IMR-90 (cell line): ENCODE measurements at regions not wholly inside any gene's neighbourhood (a gene's known extent, or its start where the extent isn't known, plus 50 kb on each side); places are given as distances from the start of the nearest gene placed in this dataset.

ENCODE experiments used
- ATAC-seq: fragments of 200-7000 bp; cut with Tn5 transposase; 2 replicates; pipeline ENCODE4 v1.9.1; 2020; ENCODE audit warnings: low read depth, mild to moderate bottlenecking, moderate library complexity
- BruUV-seq: library from RNA; stranded (reverse); fragments of 400-500 nt; replicated peaks from 2 replicates; lab custom pipeline; 2021; lab: Mats Ljungman, UMichigan
- CTCF ChIA-PET: fragments of 300-600 bp; formaldehyde crosslinking; extraction: SDS; loops from one replicate; lab custom pipeline; 2021; ENCODE audit warnings: antibody characterized with exemption; lab: Yijun Ruan, JAX
- POLR2A ChIA-PET: fragments of 300-600 bp; sonication (Branson Sonifier 250); formaldehyde crosslinking; loops from one replicate; lab custom pipeline; 2022; ENCODE audit warnings: antibody characterized with exemption; ENCODE audit not compliant: unreplicated experiment; lab: Charles Lee
- DNase-seq: peaks from one replicate; pipeline ENCODE4 v3.0.0; 2013
- H2AFZ ChIP-seq: replicated peaks from 2 replicates; pipeline ENCODE3; 2013; ENCODE audit warnings: low read length, mild to moderate bottlenecking; ENCODE audit not compliant: poor library complexity
- H2AK5ac ChIP-seq: 2 replicates; pipeline ENCODE4 v1.6.1; 2013; ENCODE audit warnings: low read depth, low read length, inconsistent platforms
- H2AK9ac ChIP-seq: replicated peaks from 2 replicates; pipeline ENCODE3; 2013; ENCODE audit warnings: mild to moderate bottlenecking, low read depth, low read length, moderate library complexity; ENCODE audit not compliant: poor library complexity
- H2BK120ac ChIP-seq: 2 replicates; pipeline ENCODE4 v1.6.1; 2013; ENCODE audit warnings: low read depth, low read length, inconsistent platforms
- H2BK15ac ChIP-seq: 3 replicates; pipeline ENCODE4 v1.6.1; 2013; ENCODE audit warnings: low read depth, low read length, inconsistent platforms
- H2BK20ac ChIP-seq: 2 replicates; pipeline ENCODE4 v1.6.1; 2013; ENCODE audit warnings: low read depth, mild to moderate bottlenecking, inconsistent platforms, low read length, moderate library complexity
- H2BK5ac ChIP-seq: 2 replicates; pipeline ENCODE4 v1.6.1; 2013; ENCODE audit warnings: mild to moderate bottlenecking, low read depth, low read length, inconsistent platforms; ENCODE audit not compliant: poor library complexity, severe bottlenecking
- H3K14ac ChIP-seq: replicated peaks from 2 replicates; pipeline ENCODE4 v1.6.1; 2013; ENCODE audit warnings: low read depth, low read length, inconsistent platforms
- H3K18ac ChIP-seq: 2 replicates; pipeline ENCODE4 v1.6.1; 2013; ENCODE audit warnings: low read depth, low read length, control low read depth
- H3K23ac ChIP-seq: 2 replicates; pipeline ENCODE4 v1.6.1; 2013; ENCODE audit warnings: low read depth, low read length, inconsistent platforms
- H3K27ac ChIP-seq: 2 replicates; pipeline ENCODE4 v1.5.1; 2013; ENCODE audit warnings: mild to moderate bottlenecking, control low read depth, low read length; ENCODE audit not compliant: insufficient read depth
- H3K27me3 ChIP-seq: 2 replicates; pipeline ENCODE4 v1.6.1; 2013; ENCODE audit warnings: low read length; ENCODE audit not compliant: control insufficient read depth, insufficient read depth
- H3K36me3 ChIP-seq: 2 replicates; pipeline ENCODE4 v1.6.1; 2013; ENCODE audit warnings: low read length, mixed read lengths; ENCODE audit not compliant: control insufficient read depth, insufficient read depth
- H3K4ac ChIP-seq: 2 replicates; pipeline ENCODE4 v1.6.1; 2013; ENCODE audit warnings: low read depth, low read length, inconsistent platforms
- H3K4me1 ChIP-seq: 2 replicates; pipeline ENCODE4 v1.6.1; 2013; ENCODE audit warnings: low read length, mixed read lengths; ENCODE audit not compliant: control insufficient read depth, insufficient read depth
- H3K4me2 ChIP-seq: 2 replicates; pipeline ENCODE4 v1.6.1; 2013; ENCODE audit warnings: low read depth, mild to moderate bottlenecking, control low read depth, low read length, moderate library complexity
- H3K4me3 ChIP-seq: 2 replicates; pipeline ENCODE4 v1.5.1; 2013; ENCODE audit warnings: low read depth, mild to moderate bottlenecking, control low read depth, low read length, moderate library complexity; ENCODE audit not compliant: insufficient read depth
- H3K56ac ChIP-seq: 2 replicates; pipeline ENCODE4 v1.6.1; 2013; ENCODE audit warnings: low read length, inconsistent platforms; ENCODE audit not compliant: insufficient read depth; ENCODE audit errors: extremely low read depth
- H3K79me1 ChIP-seq, 2 experiments: 2 replicates each; pipeline ENCODE4 v1.6.1; 2013; ENCODE audit warnings: low read length in 2 of 2, inconsistent platforms in 1 of 2, low read depth in 1 of 2
- H3K9ac ChIP-seq: 2 replicates; pipeline ENCODE4 v1.6.1; 2013; ENCODE audit warnings: low read depth, low read length, control low read depth
- H3K9me1 ChIP-seq: 2 replicates; pipeline ENCODE4 v1.6.1; 2013; ENCODE audit warnings: low read length, inconsistent platforms; ENCODE audit not compliant: insufficient read depth
- H3K9me3 ChIP-seq: 2 replicates; pipeline ENCODE4 v1.6.1; 2013; ENCODE audit warnings: low read length; ENCODE audit not compliant: control insufficient read depth, insufficient read depth
- H4K20me1 ChIP-seq: 2 replicates; pipeline ENCODE4 v1.6.1; 2013; ENCODE audit warnings: low read length, inconsistent platforms; ENCODE audit not compliant: insufficient read depth
- H4K5ac ChIP-seq: 2 replicates; pipeline ENCODE4 v1.6.1; 2013; ENCODE audit warnings: mild to moderate bottlenecking, low read depth, low read length, control low read depth
- H4K8ac ChIP-seq, 2 experiments: 2 replicates each; pipeline ENCODE4 v1.6.1; 2013; ENCODE audit warnings: low read depth in 2 of 2, low read length in 2 of 2, control low read depth in 1 of 2, inconsistent platforms in 1 of 2
- H4K91ac ChIP-seq: 2 replicates; pipeline ENCODE4 v1.6.1; 2013; ENCODE audit warnings: low read depth, low read length, inconsistent platforms; ENCODE audit not compliant: insufficient read depth
- BHLHE40 ChIP-seq: fragments of 150-350 bp; IDR thresholded peaks from 2 replicates; pipeline ENCODE4 v1.6.1; 2016; ENCODE audit warnings: mild to moderate bottlenecking, low read depth, low read length
- CHD1 ChIP-seq: IDR thresholded peaks from 2 replicates; pipeline ENCODE4 v1.6.1; 2012; ENCODE audit warnings: low read depth, low read length, improper control_type of control experiment
- ELK1 ChIP-seq: fragments of 150-350 bp; IDR thresholded peaks from 2 replicates; pipeline ENCODE4 v1.6.1; 2016; ENCODE audit warnings: low read depth, mild to moderate bottlenecking, low read length, moderate library complexity, borderline replicate concordance
- FOS ChIP-seq: fragments of 150-350 bp; IDR thresholded peaks from 2 replicates; pipeline ENCODE4 v1.6.1; 2016; ENCODE audit warnings: low read depth, low read length
- MXI1 ChIP-seq: IDR thresholded peaks from 2 replicates; pipeline ENCODE4 v1.6.1; 2012; ENCODE audit warnings: low read depth, mild to moderate bottlenecking, low read length, moderate library complexity, borderline replicate concordance
- POLR2A ChIP-seq: IDR thresholded peaks from 2 replicates; pipeline ENCODE4 v1.6.1; 2012; ENCODE audit warnings: mild to moderate bottlenecking, low read depth, low read length
- RAD21 ChIP-seq: IDR thresholded peaks from 2 replicates; pipeline ENCODE4 v1.6.1; 2012; ENCODE audit warnings: low read length, improper control_type of control experiment
- RFX5 ChIP-seq: IDR thresholded peaks from 2 replicates; pipeline ENCODE4 v1.8.0; 2012; ENCODE audit warnings: low read depth, mild to moderate bottlenecking, low read length, moderate library complexity
- SMC3 ChIP-seq: fragments of 150-350 bp; IDR thresholded peaks from 2 replicates; pipeline ENCODE4 v1.6.1; 2016; ENCODE audit warnings: low read depth, mild to moderate bottlenecking, antibody characterized with exemption, low read length, moderate library complexity
- WGBS, 2 experiments: methylation state at CpG; one replicate each; pipeline versions ENCODE4 v1.1.5 to v1.1.7; 2013; ENCODE audit warnings: missing lambda C conversion rate in 2 of 2; ENCODE audit not compliant: insufficient read length in 1 of 2; ENCODE audit errors: extremely low coverage in 2 of 2; 5-methylcytosine and 5-hydroxymethylcytosine counted together
- dilution Hi-C: fragments of 300-500 bp; cut with HindIII; formaldehyde crosslinking; loops from one replicate; pipeline ENCODE4 v1.14.3; 2018; ENCODE audit warnings: low sequenced_read_pairs; ENCODE audit not compliant: unreplicated experiment
- in situ Hi-C: fragments of 300-500 bp; cut with MboI; formaldehyde crosslinking; loops from 3 replicates; pipeline ENCODE4 v1.14.3; 2019; ENCODE audit warnings: low sequenced_read_pairs, inconsistent platforms, mixed read lengths
- intact Hi-C: fragments of 100-400 bp; cut with micrococcal nuclease; formaldehyde crosslinking; loops from 2 replicates; pipeline ENCODE4 v1.10.0; 2022
- TF ChIP-seq, protein P1 (sequence below): fragments of 150-350 bp; IDR thresholded peaks from 2 replicates; pipeline ENCODE4 v1.6.1; 2017; ENCODE audit warnings: mild to moderate bottlenecking, antibody characterized with exemption, low read length, low read depth

- Histone ChIP-seq H2BK15ac (no peak overlapping the region), H3K14ac (no peak overlapping the region), H3K23ac (no peak overlapping the region), H3K4ac (no peak overlapping the region), H3K9me1 (no peaks in the 10 kb centered on the region), H2BK5ac (no peak overlapping the region), H3K9me3 (peaks cover 3% of the 10 kb centered on the region), H3K4me3 (no peak overlapping the region), H3K36me3 (no peaks in the 10 kb centered on the region), H4K8ac (no peak overlapping the region), H3K79me1 (no peaks in the 10 kb centered on the region), H3K27me3 (no peaks in the 10 kb centered on the region), H2BK120ac (no peak overlapping the region), H3K4me2 (no peak overlapping the region), H2AK5ac (no peak overlapping the region), H4K91ac (no peak overlapping the region), H3K9ac (no peak overlapping the region), H2AFZ (no peak overlapping the region), H3K4me1 (no peaks in the 10 kb centered on the region), H4K20me1 (no peaks in the 10 kb centered on the region), H2BK20ac (no peak overlapping the region), H2AK9ac (no peak overlapping the region), H3K27ac (no peak overlapping the region), H3K18ac (no peak overlapping the region), H3K56ac (no peak overlapping the region), H4K5ac (no peak overlapping the region)
- no peak for ATAC-seq
- dilution Hi-C loops, result no loop called here
- CTCF ChIA-PET, result interaction anchor here (0.7 kb wide), 1 partner anchor 1165 kb away, joined by 6 read pairs; no protein-coding TSS in a partner anchor
- WGBS, 2 experiments, result no CpG with 5 or more reads among the region's 6 CpGs
- intact Hi-C loops, result no loop called here
- POLR2A ChIA-PET, result no interaction called here
- no TSS peak for BruUV-seq
- DNase-seq, result no peak
- TF ChIP-seq POLR2A (no peak), RAD21 (no peak), MXI1 (no peak), BHLHE40 (no peak), FOS (no peak), RFX5 (no peak), SMC3 (no peak), CHD1 (no peak), ELK1 (no peak)
- TF ChIP-seq, protein P1, sequence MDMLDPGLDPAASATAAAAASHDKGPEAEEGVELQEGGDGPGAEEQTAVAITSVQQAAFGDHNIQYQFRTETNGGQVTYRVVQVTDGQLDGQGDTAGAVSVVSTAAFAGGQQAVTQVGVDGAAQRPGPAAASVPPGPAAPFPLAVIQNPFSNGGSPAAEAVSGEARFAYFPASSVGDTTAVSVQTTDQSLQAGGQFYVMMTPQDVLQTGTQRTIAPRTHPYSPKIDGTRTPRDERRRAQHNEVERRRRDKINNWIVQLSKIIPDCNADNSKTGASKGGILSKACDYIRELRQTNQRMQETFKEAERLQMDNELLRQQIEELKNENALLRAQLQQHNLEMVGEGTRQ, result no peak
- in situ Hi-C loops, result no loop called here
Measured at GRCh38 chr11:114848027-114848426, 169.7 kb downstream of the NXPE2 start.
